PC-3 (cell line): ENCODE measurements at regions not wholly inside any gene's neighbourhood (a gene's known extent, or its start where the extent isn't known, plus 50 kb on each side); places are given as distances from the start of the nearest gene placed in this dataset.

Experiments used
- ATAC-seq: fragments of 200-7000 bp; cut with Tn5 transposase; 2 replicates; pipeline ENCODE4 v1.9.1; 2020; ENCODE audit warnings: mild to moderate bottlenecking, moderate library complexity
- BruUV-seq: library from RNA; stranded (reverse); fragments of 400-500 nt; replicated peaks from 2 replicates; lab custom pipeline; 2021; lab: Mats Ljungman, UMichigan
- CTCF ChIA-PET: fragments of 300-600 bp; sonication (Branson Sonifier 250); formaldehyde crosslinking; loops from one replicate; lab custom pipeline; 2022; ENCODE audit warnings: antibody characterized with exemption; lab: Charles Lee
- POLR2A ChIA-PET: fragments of 300-600 bp; sonication (Branson Sonifier 250); formaldehyde crosslinking; loops from one replicate; lab custom pipeline; 2022; ENCODE audit warnings: antibody characterized with exemption; ENCODE audit not compliant: unreplicated experiment; lab: Charles Lee
- DNase-seq: peaks from one replicate; pipeline ENCODE4 v3.0.0-alpha.2; 2015
- H2AFZ ChIP-seq: fragments of 300-600 bp; sonication (generic); 2 replicates; pipeline ENCODE4 v1.6.0; 2016; ENCODE audit warnings: antibody characterized with exemption, low read length
- H3F3A ChIP-seq: fragments of 300-600 bp; sonication (generic); one replicate; pipeline ENCODE4 v1.6.0; 2017; ENCODE audit warnings: antibody characterized with exemption, low read length, control low read depth, mild to moderate bottlenecking; ENCODE audit not compliant: unreplicated experiment
- H3K27ac ChIP-seq: fragments of 300-600 bp; sonication (generic); 2 replicates; pipeline ENCODE4 v1.5.1; 2016; ENCODE audit warnings: mild to moderate bottlenecking, low read length
- H3K27me3 ChIP-seq: fragments of 300-600 bp; sonication (generic); 2 replicates; pipeline ENCODE4 v1.6.1; 2016; ENCODE audit warnings: low read length, mixed read lengths
- H3K36me3 ChIP-seq: fragments of 300-600 bp; sonication (generic); 2 replicates; pipeline ENCODE4 v1.6.1; 2016; ENCODE audit warnings: low read depth, mixed run types, low read length, mixed read lengths
- H3K4me1 ChIP-seq: fragments of 300-600 bp; sonication (generic); 2 replicates; pipeline ENCODE4 v1.5.1; 2016; ENCODE audit warnings: low read length; ENCODE audit not compliant: insufficient read depth
- H3K4me2 ChIP-seq: fragments of 300-600 bp; sonication (generic); 2 replicates; pipeline ENCODE4 v1.6.0; 2016; ENCODE audit warnings: low read length
- H3K4me3 ChIP-seq: fragments of 300-600 bp; sonication (generic); 2 replicates; pipeline ENCODE4 v1.5.1; 2016; ENCODE audit warnings: mild to moderate bottlenecking, low read length, mixed read lengths
- H3K79me2 ChIP-seq: fragments of 300-600 bp; sonication (generic); 2 replicates; pipeline ENCODE4 v1.6.1; 2017; ENCODE audit warnings: low read length, mixed read lengths
- H3K9ac ChIP-seq: fragments of 300-600 bp; sonication (generic); 2 replicates; pipeline ENCODE4 v1.6.0; 2016; ENCODE audit warnings: mild to moderate bottlenecking, low read length
- H3K9me2 ChIP-seq: fragments of 300-600 bp; sonication (generic); replicated peaks from 2 replicates; pipeline ENCODE4 v1.6.1; 2016; ENCODE audit warnings: mixed run types, low read length, mixed read lengths
- H3K9me3 ChIP-seq: fragments of 300-600 bp; sonication (generic); 2 replicates; pipeline ENCODE4 v1.6.1; 2016; ENCODE audit warnings: low read length, mixed read lengths
- H4K20me1 ChIP-seq: fragments of 300-600 bp; sonication (generic); 2 replicates; pipeline ENCODE4 v1.6.1; 2016; ENCODE audit warnings: low read length, mixed read lengths
- CTCF ChIP-seq: fragments of 300-600 bp; sonication (generic); conservative IDR thresholded peaks from 2 replicates; pipeline ENCODE4 v1.5.1; 2017; ENCODE audit warnings: antibody characterized with exemption, low read depth, mild to moderate bottlenecking, low read length
- EZH2 ChIP-seq: fragments of 300-600 bp; sonication (generic); IDR thresholded peaks from one replicate; pipeline ENCODE4 v1.6.1; 2017; ENCODE audit warnings: antibody characterized with exemption, mild to moderate bottlenecking, low read length; ENCODE audit not compliant: unreplicated experiment
- EZH2phosphoT487 ChIP-seq: fragments of 300-600 bp; sonication (generic); IDR thresholded peaks from 2 replicates; pipeline ENCODE4 v1.6.1; 2018; ENCODE audit warnings: mild to moderate bottlenecking, antibody characterized with exemption, low read length, borderline replicate concordance
- intact Hi-C: fragments of 100-400 bp; cut with micrococcal nuclease; formaldehyde crosslinking; loops from 2 replicates; pipeline ENCODE4 v1.9.0; 2023

- TF ChIP-seq EZH2, result no peak
- TF ChIP-seq CTCF, result no peak
- Histone ChIP-seq H3F3A (no peaks in the 10 kb centered on the region), H3K79me2 (no peaks in the 10 kb centered on the region), H3K27me3 (no peaks in the 10 kb centered on the region), H3K4me2 (no peak overlapping the region), H3K36me3 (no peaks in the 10 kb centered on the region), H3K27ac (no peak overlapping the region), H3K9ac (no peak overlapping the region), H3K9me3 (no peaks in the 10 kb centered on the region), H3K4me1 (no peaks in the 10 kb centered on the region), H3K4me3 (no peak overlapping the region), H2AFZ (no peak overlapping the region), H3K9me2 (no peaks in the 10 kb centered on the region), H4K20me1 (no peaks in the 10 kb centered on the region)
- ChIA-PET CTCF (no interaction called here), POLR2A (interaction anchor here (0.7 kb wide), 1 partner anchor 13 kb away, joined by 3 read pairs; no protein-coding TSS in a partner anchor)
- ATAC-seq (no peak), DNase-seq (peak; percentile 6)
- no TSS peak for BruUV-seq
- intact Hi-C loops, result no loop called here
Measured at GRCh38 chr13:40362502-40362901, 303.9 kb downstream of the FOXO1 start.

- intact Hi-C loops, result no loop called here
- no peaks in the 10 kb centered on the region for H3K27me3 ChIP-seq
- ATAC-seq (no peak), DNase-seq (no peak)
- no peaks in the 10 kb centered on the region for H3K36me3 ChIP-seq
- POLR2A ChIA-PET, result no interaction called here
- H3K9me3 ChIP-seq, result no peaks in the 10 kb centered on the region
- no peaks in the 10 kb centered on the region for H3K4me1 ChIP-seq
- no peaks in the 10 kb centered on the region for H3F3A ChIP-seq
- CTCF ChIA-PET, result no interaction called here
- H3K4me2 ChIP-seq, result no peak overlapping the region
- H3K9ac ChIP-seq, result no peak overlapping the region
- H3K27ac ChIP-seq, result no peak overlapping the region
- H2AFZ ChIP-seq, result no peak overlapping the region
- H3K4me3 ChIP-seq, result no peak overlapping the region
- no peaks in the 10 kb centered on the region for H3K79me2 ChIP-seq
- no peaks in the 10 kb centered on the region for H4K20me1 ChIP-seq
- no peaks in the 10 kb centered on the region for H3K9me2 ChIP-seq
- no peak for TF ChIP-seq CTCF
- no peak for TF ChIP-seq EZH2
- TF ChIP-seq EZH2phosphoT487, result no peak
- BruUV-seq, result no TSS peak
Measured at GRCh38 chr13:40363653-40364052, 302.8 kb downstream of the FOXO1 start.

- POLR2A ChIA-PET, result no interaction called here
- H3K36me3 ChIP-seq, result no peaks in the 10 kb centered on the region
- no peaks in the 10 kb centered on the region for H3K27me3 ChIP-seq
- no peaks in the 10 kb centered on the region for H3K79me2 ChIP-seq
- H3K4me2 ChIP-seq, result no peak overlapping the region
- BruUV-seq, result no TSS peak
- H3K9me3 ChIP-seq, result no peaks in the 10 kb centered on the region
- CTCF ChIA-PET, result no interaction called here
- no peak overlapping the region for H3K27ac ChIP-seq
- no peak overlapping the region for H2AFZ ChIP-seq
- H3K4me1 ChIP-seq, result no peaks in the 10 kb centered on the region
- H4K20me1 ChIP-seq, result no peaks in the 10 kb centered on the region
- intact Hi-C loops, result no loop called here
- ATAC-seq, result no peak
- DNase-seq, result no peak
- no peaks in the 10 kb centered on the region for H3K9me2 ChIP-seq
- H3K9ac ChIP-seq, result no peak overlapping the region
- H3F3A ChIP-seq, result no peaks in the 10 kb centered on the region
- H3K4me3 ChIP-seq, result no peak overlapping the region
- TF ChIP-seq EZH2 (no peak), EZH2phosphoT487 (no peak), CTCF (no peak)
Measured at GRCh38 chr13:40366119-40366518, 300.3 kb downstream of the FOXO1 start.
